Hematopoietic multipotent progenitor cell (in vitro differentiated cells): ENCODE measurements at regions not wholly inside any gene's neighbourhood (a gene's known extent, or its start where the extent isn't known, plus 50 kb on each side); places are given as distances from the start of the nearest gene placed in this dataset.

ENCODE experiments used
- DNase-seq, 3 donors: peaks; one replicate each; pipeline ENCODE4 v3.0.0-alpha.2; 2011 to 2015; ENCODE audit warnings: low read depth in 2 of 3, low spot score in 2 of 3

DNA sequence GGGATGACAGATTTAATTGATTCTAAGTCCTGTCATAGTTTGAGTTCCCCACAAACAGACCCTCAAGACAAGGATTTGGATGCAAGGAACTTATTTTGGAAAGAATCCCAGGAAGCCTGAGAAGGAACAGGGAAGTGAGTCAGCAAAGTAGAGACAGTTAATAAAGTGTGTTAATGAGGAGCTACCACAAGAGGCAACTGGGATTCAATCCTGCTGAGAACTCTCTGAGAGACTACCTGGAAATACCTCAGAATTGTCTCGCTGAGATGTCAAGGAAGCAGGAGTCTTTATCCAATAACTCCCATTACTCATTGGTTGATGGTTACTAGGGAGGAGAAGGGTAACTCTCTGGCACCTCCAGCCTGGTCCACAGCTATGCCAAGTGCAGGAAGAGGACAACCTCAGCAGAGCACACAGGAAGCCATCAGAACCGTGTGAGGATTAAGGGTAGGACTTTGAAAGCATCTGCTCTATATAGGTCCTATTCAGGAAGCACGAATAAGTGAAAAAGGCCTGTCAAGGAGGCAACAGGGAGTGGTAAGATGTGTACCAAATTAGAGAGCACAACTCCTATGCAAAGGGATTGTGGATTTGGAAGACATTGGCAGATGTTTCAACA, 311.1 kb upstream of the KCNH8 start:
- DNase-seq = no peak

DNA sequence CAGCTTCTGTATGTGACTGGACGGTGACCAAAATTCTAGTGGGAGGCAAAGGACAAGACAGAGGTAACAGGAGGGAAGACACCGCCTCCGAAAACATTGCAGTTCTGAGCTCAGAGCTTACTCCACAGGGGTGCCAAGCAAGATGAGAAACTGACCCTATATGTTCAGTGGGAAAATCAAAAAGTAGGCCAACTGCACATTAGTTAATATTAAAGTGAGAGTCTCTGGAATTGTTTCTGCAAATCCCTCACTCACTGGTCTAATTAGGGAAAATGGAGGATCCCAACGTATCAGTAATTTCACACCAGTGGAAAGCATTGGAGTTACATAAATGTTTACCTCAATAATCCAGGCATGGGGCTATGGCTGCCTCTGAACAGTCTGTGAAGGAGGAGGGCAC, 313.3 kb upstream of the KCNH8 start:
- DNase-seq = no peak

DNA sequence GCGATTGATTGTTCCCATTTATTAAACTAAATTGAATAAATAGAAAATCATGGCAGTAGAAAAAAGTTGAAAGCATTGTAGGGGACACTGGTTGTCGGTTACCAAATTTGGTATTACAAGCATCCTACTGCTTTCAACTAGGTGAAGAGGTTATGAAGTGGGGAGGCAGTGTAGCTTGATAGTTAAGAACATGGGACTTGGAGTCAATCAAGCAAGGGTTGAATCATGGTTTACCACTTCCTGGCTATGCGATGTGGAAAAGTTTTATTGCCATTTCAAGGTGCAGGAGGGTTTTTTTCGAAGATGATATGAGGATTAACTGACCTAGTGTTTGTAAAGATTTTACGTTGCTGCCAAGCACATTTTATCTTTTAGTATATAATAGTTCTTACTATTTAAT, 318.2 kb upstream of the KCNH8 start:
- peak in 2 of 3 donors; percentile 12 to 43 for DNase-seq

DNA sequence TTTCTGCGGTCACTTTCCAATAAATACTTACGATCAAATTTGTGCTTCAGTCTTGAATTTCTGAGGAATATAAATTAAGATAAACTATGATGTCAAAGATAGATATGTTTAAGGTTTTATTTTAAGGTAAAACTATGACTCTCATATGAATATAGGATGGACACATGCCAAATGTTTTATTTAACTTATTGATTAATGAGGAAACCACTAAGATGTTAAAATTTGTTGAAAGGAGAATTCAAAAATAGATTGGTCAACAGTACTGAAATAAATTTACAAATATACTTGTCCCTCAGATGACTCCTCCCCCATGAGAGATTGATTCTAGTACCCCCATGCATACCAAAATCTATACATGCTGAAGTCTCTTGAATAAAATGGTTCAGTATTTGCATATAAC, 319.7 kb upstream of the KCNH8 start:
- DNase-seq = no peak

DNA sequence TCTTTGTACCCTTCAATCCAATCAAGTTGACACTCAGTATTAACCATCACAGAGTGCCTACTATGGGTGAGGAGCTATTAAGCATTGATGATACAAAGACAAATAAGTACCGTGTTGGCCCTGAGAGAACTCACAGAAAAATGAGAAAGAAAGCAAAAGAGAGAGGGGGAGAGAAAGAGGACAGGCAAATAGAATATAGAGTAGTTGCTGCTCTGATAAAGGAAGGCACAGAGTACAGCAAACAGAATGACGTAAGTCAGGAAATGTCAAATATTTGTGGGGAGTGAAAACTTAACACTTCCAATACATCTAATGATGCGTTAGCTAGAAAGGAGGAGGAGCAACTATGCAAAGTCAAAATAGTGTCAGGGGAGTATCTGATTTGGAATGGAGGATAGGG, 320.6 kb upstream of the KCNH8 start:
- no peak for DNase-seq

DNA sequence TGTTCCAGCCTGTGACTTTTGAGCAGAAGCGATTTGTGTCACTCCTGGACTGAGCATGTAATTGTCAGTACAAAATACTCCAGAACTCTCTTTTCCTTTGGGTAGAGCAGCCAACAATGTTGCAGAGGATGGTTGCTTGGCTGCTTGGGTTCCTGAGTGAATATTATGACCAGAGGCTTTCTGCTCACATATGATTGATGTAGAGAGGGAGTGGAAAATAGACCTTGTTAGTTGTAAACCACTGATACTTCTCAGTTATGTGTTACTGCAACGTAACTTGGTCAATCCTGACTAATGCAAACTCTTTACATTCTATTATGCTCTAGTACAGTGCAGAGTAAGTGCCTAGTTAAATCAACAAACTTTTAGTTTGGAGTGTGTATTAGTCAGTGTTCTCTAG, 322.6 kb upstream of the KCNH8 start:
- DNase-seq = peak in 1 of 3 donors; percentile 24

DNA sequence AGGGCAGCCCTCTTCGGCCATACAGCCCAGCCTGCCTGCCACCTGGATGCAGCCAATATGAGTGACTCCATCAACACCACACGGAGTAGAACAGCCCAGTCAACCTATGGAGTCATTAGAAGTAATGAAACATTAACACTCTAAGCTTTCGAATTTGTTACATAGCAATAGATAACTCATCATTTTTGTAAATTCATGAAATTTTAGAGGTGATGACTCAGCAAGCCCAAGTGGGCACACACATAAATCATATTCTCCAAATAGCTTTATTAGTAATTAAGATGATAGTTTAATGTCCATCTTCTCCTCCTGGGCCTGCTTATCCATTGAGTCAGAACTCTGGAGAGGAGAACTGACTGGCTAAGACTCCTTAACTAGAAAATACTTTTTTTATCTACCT, 335.0 kb upstream of the KCNH8 start:
- no peak for DNase-seq

DNA sequence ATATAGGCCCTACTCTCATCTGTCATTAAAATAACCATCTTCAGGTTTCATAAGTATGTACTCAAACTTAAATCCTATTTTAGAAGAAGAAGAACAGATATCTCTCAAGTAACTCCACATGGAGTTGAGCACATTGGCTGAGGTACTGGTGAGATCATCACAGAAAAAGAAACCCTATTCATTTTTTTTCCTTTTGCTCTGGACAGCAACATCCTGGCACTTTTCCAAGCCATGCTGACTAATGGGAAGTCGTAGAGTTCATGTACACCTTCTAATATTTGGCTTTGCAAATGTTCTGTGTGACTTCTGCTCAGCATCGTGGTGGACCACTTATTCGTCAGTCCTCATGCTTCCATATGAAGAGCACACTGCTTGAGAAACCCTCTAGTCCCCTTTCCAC, 336.0 kb upstream of the KCNH8 start:
- DNase-seq = peak in 2 of 3 donors; percentile 40 to 69

DNA sequence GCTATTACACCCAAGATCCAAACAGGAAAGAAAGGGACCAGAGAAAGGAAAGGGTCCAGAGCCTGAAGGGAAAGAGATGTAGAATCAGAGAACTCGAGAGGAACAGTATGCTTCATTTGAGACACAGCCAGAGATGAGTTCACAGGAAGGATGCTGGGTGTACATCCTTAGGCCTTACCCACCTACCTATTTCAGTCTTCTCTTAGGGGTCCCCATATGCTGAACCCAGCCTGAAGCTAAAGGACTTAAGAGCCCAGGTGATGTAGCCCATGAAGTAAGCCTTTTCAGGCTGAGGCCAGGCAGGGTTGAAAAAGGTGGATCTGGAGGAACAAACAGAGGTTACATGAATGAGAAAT, 338.0 kb upstream of the KCNH8 start:
- DNase-seq = no peak

DNA sequence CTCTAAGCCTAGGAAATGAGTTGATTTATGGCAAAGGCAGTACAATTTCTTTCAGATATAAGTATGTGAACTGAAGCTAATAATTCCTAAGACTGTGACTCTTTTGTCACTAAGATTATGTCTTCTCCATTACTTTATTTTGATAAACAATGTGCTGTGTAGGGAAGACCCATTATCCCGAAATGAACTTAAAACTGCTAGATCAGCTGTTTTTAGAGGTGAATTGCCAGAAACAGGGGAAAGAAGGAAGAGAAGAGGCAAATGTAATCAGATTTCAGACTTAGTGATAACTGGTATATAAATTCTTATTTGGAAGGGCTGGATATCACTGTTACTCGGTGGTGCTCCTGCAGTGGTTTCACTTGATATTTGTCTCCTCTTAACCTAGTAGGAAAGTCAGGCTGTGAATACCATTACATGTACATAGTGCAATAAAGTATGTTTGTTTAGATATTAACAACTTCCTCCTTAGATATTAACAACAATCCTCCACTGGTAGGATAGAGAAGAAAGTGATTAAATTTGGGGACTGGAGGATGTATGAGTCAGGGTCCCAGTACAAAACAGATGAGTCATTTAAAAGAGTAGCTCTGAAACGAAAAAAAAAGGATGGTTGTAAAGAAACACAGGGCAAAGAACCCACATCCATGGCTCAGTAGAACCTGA, 338.5 kb upstream of the KCNH8 start:
- DNase-seq = no peak

DNA sequence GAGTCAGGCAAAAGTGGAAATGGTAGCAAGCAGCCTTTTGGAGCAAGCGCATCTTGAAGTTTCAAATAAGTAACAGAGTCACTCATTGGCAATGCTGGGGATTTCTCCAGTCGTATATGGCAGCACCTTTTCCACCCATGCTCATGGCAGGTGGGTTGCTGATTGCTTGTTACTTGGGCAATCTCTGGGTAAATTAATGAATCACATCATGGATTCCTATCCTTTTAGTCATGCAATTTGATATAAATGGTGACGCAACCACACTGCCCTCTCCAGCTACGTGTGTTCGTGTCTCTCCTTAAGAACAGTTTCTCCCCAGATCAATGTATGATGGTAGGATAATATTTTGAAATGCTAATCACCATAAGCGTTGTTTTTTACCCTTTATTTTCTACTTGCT, 339.9 kb upstream of the KCNH8 start:
- DNase-seq = no peak

DNA sequence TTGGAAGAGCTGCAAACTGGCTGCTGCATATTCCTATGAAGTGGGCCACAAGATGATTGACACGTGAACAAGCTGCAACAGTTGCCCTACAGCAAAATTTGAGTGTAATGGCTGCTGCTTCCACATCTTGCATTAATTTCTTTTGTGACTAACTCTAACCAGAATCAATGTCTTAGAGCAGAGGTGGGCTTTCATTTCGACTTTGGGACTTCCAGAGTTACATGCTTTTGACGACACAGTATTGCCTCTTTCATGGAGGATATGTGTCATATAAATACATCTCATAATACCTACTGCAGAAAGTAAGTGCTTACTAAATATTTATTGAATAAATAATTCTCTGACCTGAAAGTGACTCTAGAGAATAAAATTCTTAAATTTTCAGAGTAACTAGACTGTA, 340.7 kb upstream of the KCNH8 start:
- DNase-seq = no peak

DNA sequence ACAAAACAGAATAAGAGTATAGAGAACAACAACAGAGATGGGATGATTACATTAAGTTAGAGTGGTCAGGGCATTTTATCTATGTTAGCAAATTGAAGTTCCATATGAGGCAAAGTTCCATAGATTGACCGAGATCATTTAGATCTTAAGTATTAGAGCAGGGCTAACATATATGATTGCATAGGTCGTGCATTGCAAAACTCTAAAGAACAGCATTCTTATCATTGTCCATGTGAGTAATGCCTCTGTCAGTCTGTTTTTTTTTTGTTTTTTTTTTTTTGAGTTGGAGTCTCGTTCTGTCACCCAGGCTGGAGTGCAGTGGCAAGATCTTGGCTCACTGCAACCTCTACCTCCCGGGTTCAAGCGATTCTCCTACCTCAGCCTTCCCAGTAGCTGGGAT, 341.7 kb upstream of the KCNH8 start:
- no peak for DNase-seq

DNA sequence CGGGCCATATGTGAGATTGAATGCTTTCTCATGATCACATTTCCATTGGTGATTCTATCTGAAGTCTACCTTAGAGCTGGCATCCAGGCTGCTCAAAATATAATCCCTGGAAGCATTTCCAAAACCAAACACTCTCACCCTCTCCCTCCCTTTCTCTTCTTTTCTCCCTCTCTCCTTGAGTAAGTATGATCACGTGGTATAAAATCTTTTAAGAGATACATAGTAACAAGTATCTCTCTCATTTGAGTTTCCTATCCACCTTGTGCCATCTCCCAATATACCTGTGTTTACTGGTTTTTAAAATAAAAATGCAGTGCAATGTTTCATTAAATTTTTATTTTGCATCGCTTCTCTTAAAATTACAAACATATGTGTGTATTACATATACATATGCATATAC, 350.9 kb upstream of the KCNH8 start:
- DNase-seq = no peak

DNA sequence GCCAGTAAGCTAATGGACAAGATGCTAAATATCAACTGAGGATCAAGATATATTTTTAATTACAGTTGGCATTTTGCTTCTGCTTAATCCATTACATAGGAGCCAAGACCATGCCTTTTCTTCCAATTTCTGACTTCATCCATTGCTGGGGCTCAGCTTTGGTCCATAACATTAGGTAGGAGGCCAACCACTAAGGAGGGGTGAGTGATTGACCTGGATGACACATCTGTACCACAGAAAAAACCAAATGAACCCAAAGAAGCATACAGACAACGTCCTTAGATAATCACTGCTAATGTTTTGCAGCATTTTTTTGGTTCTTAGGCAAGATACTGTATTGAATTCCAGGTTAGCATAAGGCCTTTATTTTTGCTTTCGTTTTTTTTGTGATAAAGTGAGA, 353.2 kb upstream of the KCNH8 start:
- DNase-seq = no peak

DNA sequence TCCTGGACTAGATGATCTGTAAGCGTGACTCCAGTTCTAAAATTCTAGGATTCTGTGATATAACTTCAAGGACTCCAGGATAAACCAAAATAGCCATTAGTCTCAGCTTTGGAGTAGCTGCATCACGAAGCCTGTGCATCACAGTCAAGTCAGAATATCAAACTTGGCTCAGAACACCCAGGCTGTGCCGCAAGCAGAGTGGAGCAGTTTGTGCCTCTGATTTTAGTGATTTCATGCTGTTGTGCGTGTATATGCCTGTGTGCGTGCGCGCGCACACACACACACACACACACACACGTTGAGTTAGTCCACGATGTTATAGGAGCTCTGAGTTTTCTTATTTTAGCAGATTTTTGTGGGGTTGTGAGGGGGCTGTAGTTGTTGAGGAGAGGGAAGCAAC, 356.6 kb upstream of the KCNH8 start:
- DNase-seq = no peak

DNA sequence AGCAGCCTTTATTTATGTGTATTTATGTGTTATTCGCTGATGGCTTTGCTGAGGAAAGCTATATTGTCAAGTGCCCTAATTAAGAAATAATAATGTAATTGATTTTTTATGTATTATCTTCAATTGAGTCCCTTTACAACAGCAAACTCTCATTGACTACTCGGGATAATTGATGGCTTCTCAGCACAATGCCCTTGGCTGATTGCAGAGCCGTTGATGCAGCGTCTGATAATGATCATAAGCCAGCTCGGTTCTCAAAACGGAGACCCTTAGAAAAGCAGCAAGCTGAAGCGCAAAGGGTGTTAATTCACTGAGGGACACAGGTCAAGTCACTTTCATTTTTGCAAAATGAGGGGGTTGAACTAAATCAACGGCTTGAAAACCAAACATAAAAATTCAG, 357.1 kb upstream of the KCNH8 start:
- DNase-seq = no peak

DNA sequence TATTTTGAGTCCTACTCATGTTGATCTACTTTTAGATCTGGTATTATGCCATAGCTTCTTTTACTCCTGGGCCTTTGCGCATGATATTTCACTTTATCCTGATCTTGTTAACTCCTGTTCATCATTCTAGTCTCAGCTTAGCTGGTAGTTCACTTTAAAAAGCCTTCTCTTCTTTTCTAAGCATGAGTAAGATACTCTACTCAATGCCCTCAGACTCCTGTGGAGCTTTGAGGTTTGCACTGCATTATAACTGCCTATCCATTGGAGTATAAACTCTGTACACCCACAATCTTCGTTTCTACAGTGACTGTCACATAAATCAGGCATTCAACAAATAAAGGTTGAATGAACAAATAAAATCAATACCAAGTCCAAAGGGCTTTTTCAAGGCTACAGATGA, 357.9 kb upstream of the KCNH8 start:
- no peak for DNase-seq

DNA sequence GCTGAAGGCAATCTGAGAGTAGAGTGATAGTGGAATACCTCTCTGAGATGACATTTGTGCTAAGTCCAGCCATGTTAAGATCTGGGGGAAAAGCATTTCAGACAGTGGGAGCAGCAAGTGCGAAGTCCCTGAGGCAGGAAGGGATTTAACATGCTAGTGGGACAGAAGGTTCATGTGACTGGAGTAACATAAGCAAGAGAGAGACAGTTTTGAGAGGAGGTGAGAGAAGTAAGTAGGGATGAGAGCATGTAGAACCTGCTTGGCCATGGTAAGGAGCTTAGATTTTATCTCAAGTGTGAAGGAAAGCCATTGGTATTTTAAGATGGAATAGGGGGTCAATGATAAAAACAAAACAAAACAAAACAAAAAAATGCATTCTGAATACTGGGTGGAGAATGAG, 358.6 kb upstream of the KCNH8 start:
- no peak for DNase-seq

DNA sequence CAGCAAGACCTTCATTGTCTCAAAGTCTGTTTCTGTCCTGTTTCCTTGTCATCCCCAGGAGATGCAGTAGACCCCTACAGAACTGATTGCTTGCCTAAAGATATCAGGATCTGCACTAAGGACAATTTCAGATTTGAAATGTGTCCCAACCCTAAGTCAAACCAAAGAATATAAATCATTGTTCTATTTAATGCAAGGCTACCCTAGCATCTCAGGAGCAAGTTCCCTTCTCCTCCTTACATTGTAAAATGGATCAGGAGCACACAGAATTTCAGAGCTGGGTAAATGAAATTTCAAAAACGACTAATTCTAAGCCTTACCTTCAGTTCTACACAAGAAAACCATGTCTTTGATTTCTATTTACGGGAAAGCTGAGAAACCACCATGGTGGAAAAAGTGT, 360.9 kb upstream of the KCNH8 start:
- peak in 1 of 3 donors; percentile 23 for DNase-seq

DNA sequence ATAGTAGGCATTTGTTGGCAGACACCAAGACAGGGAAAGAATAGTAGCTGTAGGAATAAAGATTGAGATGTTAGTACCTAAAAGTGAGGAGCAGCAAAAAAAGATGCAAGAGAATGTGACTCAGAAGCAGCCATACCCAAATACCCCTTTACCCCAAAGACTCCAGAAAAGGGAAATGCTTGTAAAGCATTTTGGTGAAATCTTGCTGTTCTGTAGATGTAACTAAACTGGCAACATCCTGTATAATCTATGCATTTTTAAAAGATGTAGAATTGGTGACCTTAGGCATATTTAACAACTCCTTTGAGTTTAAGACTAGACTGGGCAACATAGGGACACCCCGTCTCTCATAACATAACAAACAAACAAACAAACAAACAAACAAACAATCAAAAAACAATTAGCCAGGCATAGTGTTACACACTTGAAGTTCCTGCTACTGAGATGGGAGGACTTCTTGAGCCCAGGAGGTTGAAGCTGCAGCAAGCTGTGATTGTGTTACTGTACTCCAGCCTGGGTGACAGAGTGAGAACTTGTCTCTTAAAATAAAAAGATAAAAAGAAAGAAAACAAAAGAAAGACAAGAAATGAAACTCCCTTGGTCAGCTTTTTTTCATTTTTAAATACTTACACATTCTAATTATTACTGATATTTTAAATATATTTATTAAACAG, 361.5 kb upstream of the KCNH8 start:
- no peak for DNase-seq

DNA sequence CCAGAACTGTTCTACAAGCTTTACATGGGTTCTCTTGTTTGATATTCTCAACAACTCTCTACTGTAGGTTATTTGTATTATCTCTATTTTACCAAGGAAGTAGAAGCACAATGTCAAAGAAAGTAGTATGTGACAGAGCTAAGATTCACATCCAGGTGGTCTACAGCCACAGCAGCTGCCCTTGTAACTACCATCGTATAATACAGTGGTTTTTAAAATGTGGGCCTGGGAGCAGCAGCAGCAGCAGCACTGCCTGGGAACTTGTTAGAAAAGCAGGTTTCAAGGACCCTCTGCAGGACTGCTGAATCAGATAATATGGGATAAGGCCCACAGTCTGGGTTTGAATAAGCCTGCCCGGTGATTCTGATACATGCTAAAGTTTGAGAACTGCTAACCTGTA, 357.1 kb upstream of the SATB1 start:
- no peak for DNase-seq

DNA sequence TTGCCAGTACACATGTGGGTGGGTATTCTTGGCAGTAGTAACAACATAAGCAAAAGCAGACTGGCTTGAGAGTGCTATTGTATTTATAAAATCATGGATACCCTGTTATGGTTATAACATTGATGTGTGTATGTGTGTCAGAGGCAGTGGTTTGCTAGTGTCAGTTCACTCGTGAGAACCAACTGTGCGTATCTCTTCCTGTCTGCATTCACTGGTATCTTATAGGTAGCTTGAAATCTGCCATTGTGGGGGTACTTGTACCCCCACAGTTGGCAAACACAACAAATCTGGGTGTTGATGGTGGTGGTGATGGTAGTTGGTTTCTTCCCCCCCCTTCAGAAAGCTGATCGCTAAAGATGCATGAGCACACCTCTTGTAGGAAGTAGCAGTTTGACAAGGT, 355.8 kb upstream of the SATB1 start:
- no peak for DNase-seq
